ENCODE measurements at regions not wholly inside any gene's neighbourhood (a gene's known extent, or its start where the extent isn't known, plus 50 kb on each side); places are given as distances from the start of the nearest gene placed in this dataset.

GRCh38 chr1:47515164-47515789, 77.4 kb downstream of the FOXD2 start:
- TF ChIP-seq SIN3A (IDR thresholded peaks at IDR 0.05; ENCODE audit: borderline replicate concordance, insufficient read depth, low read length) (no peak), TAF1 (IDR thresholded peaks at IDR 0.05; ENCODE audit: borderline replicate concordance, insufficient read depth, low read length) (no peak), POLR2AphosphoS5 (IDR thresholded peaks at IDR 0.05; ENCODE audit: low read depth, low read length) (no peak), REST (IDR thresholded peaks at IDR 0.05; ENCODE audit: insufficient read depth in 1 of 2, low read depth in 2 of 2, low read length in 2 of 2) (no peak)

GRCh38 chr1:47517946-47518345, 80.1 kb downstream of the FOXD2 start:
- TF ChIP-seq POLR2AphosphoS5 (IDR thresholded peaks at IDR 0.05; ENCODE audit: low read depth, low read length) (no peak), REST (IDR thresholded peaks at IDR 0.05; ENCODE audit: insufficient read depth in 1 of 2, low read depth in 2 of 2, low read length in 2 of 2) (no peak), SIN3A (IDR thresholded peaks at IDR 0.05; ENCODE audit: borderline replicate concordance, insufficient read depth, low read length) (no peak), FOXP2 (optimal IDR thresholded peaks at IDR 0.05; ENCODE audit: borderline replicate concordance, extremely low read depth, extremely low read length, insufficient read depth) (no peak), TAF1 (IDR thresholded peaks at IDR 0.05; ENCODE audit: borderline replicate concordance, insufficient read depth, low read length) (no peak)

- TF ChIP-seq TAF1 (IDR thresholded peaks at IDR 0.05; ENCODE audit: borderline replicate concordance, insufficient read depth, low read length): no peak
- no peak for TF ChIP-seq REST (IDR thresholded peaks at IDR 0.05; ENCODE audit: insufficient read depth in 1 of 2, low read depth in 2 of 2, low read length in 2 of 2)
- TF ChIP-seq FOXP2 (optimal IDR thresholded peaks at IDR 0.05; ENCODE audit: borderline replicate concordance, extremely low read depth, extremely low read length, insufficient read depth): no peak
- no peak for TF ChIP-seq POLR2AphosphoS5 (IDR thresholded peaks at IDR 0.05; ENCODE audit: low read depth, low read length)
- TF ChIP-seq SIN3A (IDR thresholded peaks at IDR 0.05; ENCODE audit: borderline replicate concordance, insufficient read depth, low read length): no peak
These were observed 81.6 kb downstream of the FOXD2 start for GRCh38 chr1:47519491-47519890.

- no peak for TF ChIP-seq TAF1 (IDR thresholded peaks at IDR 0.05; ENCODE audit: borderline replicate concordance, insufficient read depth, low read length)
- no peak for TF ChIP-seq REST (IDR thresholded peaks at IDR 0.05; ENCODE audit: insufficient read depth in 1 of 2, low read depth in 2 of 2, low read length in 2 of 2)
- no peak for TF ChIP-seq SIN3A (IDR thresholded peaks at IDR 0.05; ENCODE audit: borderline replicate concordance, insufficient read depth, low read length)
- TF ChIP-seq FOXP2 (optimal IDR thresholded peaks at IDR 0.05; ENCODE audit: borderline replicate concordance, extremely low read depth, extremely low read length, insufficient read depth): no peak
- no peak for TF ChIP-seq POLR2AphosphoS5 (IDR thresholded peaks at IDR 0.05; ENCODE audit: low read depth, low read length)
These were observed 82.1 kb downstream of the FOXD2 start for GRCh38 chr1:47519971-47520370.
